ENCODE measurements at regions not wholly inside any gene's neighbourhood (a gene's known extent, or its start where the extent isn't known, plus 50 kb on each side); places are given as distances from the start of the nearest gene placed in this dataset.

DNA sequence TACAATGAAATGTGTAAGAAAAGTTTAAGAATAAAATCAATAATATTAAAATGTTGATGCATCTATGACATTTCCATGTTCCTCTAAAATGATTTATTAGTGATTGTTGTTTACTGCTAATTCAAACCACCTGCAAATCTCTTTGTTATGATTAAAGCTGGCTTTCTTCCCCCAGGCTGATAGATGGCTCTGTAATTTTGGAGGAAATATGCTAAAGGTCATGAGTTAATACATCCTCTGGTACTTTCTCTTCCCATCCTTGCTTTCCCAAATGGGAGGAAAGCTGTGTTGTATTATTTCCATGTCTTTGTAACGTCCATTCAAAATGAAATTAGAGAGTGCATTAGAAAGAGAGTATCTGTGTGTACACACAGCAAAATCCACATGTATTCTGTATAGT lies 139.5 kb upstream of the TMCO5A start:
- no peak for DNase-seq

DNA sequence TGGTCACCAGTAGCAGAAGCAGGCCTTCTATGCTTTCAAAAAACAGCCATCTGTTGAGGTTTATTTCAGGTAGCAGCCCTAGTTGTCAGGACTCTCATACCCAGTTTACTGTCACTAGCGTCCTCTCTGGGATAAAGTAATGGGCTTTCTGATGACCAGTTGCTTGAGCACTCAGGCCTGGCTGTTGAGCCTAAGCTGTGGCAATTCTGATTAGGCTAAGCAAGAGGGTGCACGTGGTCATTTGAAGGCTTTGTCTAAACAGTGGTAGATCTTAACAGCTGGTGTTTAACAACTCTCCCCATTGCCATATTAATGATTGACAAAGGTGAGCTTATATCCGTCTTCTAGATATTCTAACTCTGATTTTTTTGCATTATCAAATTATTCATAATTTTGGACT lies 132.9 kb upstream of the TMCO5A start:
- no peak for DNase-seq

DNA sequence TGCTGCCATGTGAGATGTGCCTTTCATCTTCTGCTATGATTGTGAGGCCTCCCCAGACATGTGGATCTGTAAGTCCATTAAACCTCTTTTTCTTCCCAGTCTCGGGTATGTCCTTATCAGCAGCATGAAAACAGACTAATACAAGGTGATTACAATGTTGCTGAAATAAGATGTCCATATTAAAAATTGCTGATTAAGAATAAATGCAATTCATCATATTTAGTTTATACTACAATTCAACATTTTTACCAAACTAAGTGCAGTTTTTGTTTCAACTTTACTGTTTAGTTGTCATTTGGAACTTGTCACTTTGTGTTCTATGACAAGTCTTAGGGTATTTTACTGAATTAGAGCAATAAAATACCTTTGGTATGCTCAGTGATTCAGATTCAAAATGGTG lies 127.6 kb upstream of the TMCO5A start:
- no peak for DNase-seq

DNA sequence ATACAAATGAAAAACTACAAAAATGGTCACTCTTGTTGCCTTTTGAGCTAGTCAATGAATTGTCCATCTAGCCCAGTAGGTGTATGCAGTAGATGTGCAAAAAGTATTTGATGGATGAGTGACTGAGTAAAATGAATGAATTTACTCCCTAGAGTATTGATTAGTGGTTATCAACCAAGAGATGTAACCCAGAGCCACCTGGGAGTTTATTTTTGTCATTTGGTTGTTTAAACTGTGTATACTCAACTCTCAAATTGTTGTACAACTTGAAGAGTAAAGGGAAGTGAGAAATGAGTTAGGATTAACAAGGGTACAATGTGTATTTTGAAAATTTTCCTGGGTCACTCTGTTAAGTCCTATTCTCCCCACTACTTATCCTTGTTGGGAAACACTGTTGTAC lies 124.1 kb upstream of the TMCO5A start:
- DNase-seq = no peak

DNA sequence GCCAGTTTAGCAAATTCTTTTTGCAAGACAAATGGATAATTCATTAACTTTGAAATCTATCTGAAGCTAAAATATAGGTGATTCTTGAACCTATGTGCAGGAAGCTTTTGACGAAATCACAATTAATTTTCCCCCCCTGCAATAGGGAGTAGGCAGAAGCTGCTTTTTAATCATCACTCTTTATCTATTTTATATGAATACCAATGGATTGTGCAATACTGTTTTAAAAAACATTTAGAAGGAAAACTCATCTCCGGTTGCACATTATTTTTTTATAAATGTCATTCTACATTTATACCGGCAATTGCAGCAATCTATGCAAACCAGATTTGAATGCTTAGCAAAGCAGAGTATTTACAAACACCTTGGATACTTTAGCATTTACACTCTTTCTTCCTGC lies 121.1 kb upstream of the TMCO5A start:
- DNase-seq = no peak

DNA sequence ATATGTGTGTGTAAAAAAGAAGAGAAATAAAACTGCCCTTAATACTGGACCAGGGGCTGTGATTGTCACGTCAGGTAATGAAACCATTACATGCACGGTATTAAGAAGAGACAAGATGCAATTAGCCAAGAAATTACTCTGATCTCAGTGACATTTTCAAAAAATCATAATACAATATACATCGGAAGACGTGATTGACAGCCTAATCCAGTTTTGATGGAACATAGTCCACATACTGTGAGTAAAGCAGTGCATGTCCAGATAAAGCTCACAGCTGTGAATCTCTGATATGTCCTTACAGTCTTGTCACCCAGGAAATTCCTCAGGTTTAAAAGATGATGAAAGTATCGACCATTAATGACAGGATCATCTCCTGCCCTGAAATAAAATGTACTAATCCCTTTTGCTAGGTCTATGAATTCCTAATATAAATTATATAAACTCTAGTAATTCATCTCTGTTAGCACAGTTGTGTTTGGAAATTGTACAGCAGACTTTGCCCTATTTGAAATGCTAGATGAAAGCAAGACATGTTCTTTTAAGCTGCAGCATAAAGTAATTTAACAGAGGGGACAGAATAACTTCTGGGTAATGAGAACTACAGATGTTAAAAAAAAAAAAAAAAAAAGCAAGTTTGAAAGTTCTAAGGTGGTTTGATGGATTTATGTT lies 119.5 kb upstream of the TMCO5A start:
- DNase-seq = no peak

DNA sequence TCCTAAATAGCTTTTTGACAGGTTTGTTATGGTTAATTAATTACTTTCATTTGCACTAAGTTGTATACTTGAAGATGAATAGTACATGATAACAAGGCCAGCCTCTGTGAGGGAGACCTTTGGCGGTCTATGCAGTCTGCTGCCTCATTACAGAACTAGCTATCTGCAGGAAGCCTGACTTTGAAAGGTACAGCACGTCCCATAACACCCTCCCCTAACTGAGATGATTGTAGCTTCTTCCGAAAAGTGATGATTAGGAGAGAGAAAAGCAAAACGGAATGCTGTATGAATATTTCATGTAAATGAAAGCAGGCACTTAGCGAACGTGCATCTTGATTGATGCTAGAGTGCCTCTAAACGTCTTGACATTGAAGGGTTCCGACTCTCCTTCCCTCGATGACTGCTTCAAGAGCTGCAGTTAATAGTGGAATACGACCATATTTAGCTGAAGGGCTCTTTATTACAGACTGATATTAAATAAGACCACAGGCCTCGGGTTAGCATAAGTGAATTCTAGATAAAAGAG lies 116.2 kb upstream of the TMCO5A start:
- no peak for DNase-seq

DNA sequence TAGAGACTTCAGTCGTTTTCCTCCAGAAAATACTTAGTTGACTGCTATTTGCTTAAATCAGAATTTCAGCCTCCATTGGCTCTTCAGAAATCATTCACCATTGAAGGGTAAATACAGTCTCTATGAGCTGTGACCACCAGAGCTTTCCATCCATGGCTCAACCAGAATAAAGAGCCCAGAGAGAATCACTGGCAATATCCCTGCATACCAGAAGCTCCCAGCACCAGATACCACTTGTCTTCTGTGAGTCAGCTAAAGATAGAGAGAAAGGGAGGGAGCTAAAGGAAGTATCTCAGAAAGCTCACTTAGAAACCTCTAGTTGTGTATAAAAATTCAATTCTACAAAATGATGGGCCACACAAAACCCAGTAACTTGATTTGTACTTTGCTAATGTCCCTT lies 115.2 kb upstream of the TMCO5A start:
- DNase-seq = no peak

DNA sequence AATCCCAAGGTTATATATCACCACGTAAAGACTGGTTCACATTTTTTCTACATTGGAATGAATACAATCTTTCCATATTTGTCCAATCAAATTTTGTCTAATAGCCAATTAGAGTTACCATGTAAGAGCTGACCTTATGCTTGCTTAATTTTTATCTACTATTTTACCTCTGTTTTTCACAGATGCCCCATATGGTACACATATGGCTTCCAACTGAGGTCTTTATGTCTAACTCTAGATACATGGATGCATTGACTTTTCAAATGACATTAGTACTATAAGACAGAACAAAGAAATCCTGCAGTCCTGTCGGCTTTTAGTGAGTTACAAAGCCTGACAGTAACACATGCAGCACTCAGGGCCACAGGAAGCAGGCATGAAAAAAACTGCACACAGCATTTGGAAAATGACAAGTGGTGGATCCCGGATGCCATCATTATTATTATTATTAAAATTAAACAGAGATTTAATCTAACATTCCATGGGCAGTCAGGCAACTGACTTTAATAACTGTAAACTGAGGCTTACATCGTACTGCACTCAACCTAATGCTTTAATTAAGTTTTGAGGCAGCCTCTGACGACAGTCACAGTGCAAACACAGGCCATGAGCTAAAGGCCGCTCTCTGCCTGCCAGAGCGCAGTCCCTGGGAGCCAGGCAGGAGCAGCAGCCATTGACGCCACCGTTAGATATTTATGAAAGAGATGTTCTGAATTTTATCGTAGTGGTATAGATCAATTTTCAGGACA lies 113.9 kb upstream of the TMCO5A start:
- DNase-seq = no peak

DNA sequence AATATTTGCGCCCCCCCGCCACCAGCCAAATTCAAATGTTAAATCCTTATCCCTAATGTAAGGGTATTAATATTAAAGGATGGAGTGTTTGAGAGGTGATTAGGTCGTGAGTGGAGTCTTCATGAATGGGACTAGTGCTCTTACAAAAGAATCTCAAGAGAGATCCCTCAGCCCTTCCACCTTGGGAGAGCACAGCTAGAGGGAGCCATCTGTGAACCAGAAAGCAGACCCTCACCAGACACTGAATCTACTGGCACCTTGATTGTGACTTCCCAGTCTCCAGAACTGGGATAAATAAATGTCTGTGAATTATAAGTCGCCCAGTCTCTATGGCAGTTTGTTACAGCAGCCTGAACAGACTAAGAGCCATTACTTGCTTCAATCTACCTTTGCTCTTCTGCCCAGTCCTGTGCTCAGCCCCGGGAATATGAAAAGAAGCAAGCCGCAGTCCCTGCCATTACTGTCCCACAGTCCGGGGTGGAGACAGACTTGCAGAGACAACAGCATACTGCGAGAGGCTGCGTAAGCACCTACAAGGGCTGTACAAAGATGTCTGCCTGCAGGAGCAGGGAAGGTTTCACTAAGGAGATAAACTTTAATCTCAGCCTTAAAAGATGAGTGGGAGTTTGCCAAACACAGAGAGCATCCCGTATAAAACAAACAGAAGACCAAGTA lies 110.7 kb upstream of the TMCO5A start:
- DNase-seq = no peak

DNA sequence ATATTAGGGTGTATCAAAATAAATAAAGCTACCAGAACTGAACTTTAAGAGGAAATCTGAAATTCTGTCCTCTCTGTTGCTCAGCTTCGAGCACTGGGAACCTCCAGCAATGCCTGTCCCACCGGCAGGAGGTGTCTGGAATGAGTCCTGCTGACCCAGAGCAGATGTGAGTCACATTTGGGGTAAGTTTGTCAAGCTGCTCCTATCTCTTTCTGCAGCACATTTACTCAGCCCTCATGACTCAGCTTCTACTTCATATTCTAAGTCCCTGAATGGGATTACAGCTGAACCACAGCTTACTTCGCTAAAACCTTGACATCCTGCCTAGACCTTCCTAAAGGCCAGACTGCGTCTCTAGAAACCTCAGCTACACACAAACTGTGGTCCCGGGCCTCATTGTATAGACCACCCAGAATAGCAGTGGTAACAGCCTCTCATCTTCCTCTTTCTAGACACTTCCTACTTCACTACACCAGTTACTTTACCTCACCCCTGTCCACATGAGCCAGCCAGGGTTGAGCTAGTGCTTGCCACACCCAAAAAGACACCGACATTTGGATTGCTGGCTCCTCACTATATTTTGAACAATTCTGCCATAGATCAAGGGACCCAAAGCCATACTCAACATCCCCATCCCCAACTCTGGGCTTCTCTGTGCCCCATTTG lies 109.6 kb upstream of the TMCO5A start:
- no peak for DNase-seq

DNA sequence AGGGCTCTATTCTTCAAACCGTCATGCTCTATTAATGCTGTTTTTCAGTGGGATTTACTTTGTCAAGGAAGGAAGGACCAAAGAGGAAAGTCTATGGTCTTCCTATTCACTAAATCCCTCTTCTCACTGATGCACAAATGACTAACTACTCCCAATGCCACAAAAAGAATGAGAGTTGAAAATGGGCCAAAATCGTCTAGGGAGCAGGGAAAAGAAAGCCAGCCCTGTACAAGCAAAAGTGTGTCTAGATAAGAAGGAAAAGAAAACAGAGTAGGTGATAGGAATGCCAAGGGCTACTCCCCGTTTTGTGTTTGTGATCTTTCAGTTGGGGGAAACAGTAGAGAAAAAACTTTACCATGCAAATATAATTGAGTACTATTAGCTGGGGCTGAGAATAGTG lies 97.2 kb upstream of the TMCO5A start:
- DNase-seq = no peak

DNA sequence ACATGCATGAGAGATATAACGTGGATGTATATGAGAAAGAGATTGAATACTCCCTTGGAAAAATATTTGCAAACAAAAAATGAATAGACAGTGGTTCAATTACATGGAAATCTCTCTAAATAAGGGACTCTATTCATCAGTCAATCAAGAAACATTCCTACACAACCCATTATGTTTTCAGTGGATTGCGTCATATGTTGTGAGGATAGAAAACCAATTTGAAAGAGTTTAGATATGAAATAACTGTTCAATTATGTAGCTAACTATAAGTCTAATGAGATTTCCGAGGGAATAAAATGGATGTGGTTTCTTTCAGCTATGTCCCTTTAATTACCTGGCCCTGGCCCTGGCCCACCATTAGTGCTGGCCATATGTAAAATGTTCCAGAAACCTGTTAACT lies 86.7 kb upstream of the TMCO5A start:
- no peak for DNase-seq

DNA sequence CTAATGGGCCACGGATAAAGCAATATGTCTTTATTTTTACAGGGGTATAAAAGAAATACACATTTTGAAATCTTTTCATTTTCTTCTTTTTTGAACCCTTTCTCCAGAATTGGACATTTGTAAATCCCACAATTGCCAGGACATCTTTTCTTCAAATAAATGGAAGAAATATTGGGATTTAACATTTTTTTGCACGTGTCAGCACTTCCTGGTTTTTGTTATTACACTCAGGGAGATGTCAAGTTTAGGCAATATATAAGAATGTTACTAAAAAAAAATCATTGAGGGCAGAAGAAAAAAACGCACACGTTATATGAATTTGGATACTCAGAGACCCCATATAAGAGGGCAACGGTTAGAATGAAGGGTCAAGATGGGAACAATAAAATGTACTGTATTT lies 78.3 kb upstream of the TMCO5A start:
- no peak for DNase-seq

DNA sequence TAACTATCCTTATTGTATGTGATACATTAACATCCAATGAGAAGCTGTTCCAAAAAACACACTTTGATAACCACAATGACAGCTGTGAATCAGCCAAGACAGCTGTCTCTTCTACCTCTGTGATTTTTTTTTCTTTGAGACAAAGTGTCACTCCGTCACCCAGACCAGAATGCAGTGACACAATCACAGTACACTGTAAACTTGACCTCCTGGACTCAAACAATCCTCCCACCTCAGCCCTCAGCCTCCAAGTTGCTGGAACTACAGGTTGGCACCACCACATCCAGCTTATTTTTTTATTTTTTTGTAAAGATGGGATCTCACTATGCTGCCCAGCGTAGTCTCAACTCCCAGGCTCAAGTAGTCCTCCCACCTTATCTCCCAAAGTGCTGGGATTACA lies 73.5 kb upstream of the TMCO5A start:
- DNase-seq = no peak

DNA sequence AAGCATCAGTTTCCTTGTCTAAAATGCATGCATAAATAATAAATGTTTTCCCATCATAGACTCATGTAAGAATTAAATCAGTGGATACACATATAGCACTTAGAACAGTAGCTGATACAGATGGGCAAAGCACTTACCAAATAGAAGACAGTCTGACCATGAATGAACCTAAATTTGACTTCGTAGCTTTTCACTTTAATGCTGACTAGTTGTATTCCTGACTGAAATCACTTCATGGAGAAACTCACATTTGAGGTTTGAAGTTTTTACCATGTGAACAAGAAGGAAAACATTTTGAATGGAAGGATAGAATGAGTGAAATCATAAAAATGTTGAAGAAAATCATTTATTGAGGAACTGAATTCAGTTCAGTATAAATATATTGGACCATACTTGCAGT lies 68.8 kb upstream of the TMCO5A start:
- no peak for DNase-seq

DNA sequence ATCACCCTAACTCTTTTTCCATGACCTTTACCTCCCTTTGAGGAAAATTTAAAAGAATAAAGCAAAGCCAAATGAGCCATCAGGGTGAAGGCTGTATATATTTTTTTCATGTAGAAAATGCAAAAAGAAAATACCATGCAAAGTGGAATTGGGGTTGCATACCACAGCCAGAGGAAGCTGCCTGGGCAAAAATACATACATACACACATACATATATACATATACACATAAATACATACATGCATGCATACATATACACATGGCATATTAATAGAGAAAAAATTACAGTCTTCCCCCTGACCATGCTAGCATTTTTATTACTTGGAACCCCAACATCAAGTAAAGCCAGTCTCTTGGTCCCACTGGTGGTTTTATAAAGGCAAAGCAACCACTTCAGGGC lies 63.7 kb upstream of the TMCO5A start:
- DNase-seq = no peak

DNA sequence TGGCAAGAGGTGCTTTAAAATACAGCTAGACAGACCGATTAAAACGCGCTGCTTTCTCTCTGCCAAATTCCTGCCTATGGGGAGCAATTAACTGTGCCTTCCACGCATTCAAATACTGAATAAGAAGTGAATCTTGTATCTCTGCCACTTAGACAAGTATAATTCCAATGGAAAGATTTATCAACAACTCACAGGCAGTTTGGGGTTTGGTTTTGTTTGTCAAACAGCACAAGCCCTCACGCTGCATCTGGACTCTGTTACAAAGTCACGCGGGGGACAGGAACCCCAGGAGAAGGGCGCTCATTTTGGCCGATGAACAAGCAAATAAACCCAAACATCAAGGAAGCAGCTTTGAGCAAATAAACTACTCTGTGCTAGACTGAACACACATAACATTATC lies 61.8 kb upstream of the TMCO5A start:
- no peak for DNase-seq

DNA sequence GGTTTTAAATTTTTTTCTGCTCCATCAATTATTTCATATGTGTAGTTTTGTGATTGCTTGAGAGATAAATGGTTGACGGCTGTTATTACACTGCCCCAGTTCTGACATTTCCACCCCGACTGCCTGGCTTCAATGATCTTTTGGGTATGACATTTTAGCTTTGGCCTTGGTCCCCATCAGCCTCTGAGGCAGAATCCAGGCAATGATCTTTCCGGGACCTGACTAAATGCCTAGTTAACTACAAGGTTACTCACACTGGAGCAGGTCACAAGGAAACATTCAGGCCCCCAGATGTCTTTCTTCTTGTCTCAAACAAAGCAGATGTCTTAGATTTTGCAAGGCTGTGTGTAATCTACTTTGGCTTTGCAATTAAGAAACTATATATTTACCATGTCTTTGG lies 61.1 kb upstream of the TMCO5A start:
- DNase-seq = no peak

DNA sequence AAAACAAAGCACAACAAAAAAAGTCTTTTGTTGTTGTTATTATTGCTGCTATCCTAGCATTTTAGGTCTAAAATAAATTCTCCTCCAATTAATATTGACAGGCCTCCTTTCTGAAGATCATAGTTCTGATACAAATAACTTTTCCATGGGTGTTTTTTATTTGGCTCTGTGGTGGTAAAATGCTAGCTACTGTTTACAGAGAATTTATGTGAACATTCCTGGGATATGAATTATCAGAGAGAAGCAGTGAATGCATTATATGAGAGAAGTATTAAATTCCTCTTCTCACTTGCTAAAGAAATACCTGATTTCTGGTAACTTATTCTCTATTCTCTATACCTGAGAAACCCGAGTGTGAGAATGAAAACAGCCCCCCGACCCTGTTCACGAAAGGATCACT lies 57.5 kb upstream of the TMCO5A start:
- DNase-seq = no peak

DNA sequence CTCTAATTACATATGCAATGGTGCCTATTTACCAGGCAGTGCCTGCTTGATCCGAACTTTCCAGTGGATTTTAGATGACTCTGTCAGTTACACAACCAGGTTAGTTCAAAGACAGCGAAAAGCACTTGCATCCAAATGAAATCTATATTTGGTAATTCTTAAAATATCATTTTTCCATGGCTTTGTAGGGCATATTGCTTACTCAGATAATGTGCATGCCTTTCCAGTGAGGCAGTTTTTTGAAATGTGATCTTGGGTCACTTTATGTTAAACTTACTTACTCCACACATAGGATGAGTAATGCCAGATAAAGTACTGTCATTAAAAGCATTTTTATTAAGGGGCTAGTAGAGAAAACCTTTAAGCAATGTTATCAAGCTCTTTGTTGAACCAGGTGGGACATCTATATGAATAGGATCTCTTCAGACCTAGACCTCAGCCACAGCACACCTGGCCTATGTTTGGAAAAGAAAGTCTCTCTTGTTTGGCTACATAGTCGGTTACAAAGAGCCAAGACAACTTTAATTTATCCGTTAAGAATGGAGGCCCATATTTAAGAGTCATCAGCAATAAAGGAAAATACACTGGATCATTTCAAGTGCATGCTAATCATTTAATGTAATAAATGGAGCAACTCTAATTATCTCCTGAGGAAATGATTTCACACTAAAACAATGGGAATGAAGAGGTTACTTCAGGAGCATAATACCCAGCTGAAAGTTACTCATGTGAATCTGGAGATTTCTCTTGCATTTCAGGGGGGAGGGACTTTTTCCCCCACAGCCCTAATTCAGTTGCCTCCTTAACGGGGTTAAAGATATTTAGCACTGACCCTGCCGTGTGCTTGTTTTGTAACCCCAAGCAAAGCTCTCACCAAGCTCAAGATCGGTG lies 56.3 kb upstream of the TMCO5A start:
- peak; percentile 5 for DNase-seq

DNA sequence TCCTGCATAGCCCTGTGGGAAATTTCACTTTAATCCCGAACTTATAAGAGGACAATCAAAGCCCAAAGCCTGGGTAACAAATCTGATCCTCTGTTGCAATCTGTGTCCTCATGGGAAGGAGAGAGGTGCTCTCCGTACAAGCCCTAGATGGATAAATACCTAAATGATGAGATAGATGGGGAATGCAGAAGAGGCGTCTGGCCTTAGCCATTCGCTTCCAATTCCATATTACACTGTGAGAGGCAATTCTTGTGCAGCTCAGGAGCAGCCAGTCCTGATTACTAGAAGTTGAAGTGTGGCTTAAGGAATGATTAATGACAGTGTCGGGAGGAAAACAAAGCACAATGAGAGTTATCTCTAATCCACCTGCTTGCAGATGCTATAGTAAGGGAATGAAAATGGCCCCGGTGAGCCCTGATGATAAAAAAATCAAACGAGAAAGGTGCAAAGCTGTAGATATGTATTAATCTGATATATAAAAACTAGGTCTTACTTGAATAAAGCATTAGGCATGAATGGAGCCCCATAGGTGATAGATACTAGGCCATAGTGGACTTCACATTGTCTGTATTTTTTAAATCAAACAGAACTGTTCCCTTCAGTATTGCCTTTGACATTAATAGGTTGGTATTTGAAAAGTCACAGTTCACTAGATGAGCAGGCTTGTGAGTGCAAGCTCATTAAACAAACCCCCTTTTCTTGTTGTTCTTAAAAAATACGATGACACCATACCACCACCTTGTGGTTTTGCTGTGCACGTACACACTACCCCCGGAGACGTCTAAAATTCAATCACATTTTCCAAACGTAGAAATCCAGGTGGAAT lies 54.2 kb upstream of the TMCO5A start:
- DNase-seq = peak; percentile 53
